Hematopoietic multipotent progenitor cell treated with erythropoietin and hydrocortisone succinate and interleukin-3 and kit ligand, for 8 days (in vitro differentiated cells): ENCODE measurements at regions not wholly inside any gene's neighbourhood (a gene's known extent, or its start where the extent isn't known, plus 50 kb on each side); places are given as distances from the start of the nearest gene placed in this dataset.

Experiments
- DNase-seq: peaks from one replicate; pipeline ENCODE4 v3.0.0-alpha.2; 2015

DNA sequence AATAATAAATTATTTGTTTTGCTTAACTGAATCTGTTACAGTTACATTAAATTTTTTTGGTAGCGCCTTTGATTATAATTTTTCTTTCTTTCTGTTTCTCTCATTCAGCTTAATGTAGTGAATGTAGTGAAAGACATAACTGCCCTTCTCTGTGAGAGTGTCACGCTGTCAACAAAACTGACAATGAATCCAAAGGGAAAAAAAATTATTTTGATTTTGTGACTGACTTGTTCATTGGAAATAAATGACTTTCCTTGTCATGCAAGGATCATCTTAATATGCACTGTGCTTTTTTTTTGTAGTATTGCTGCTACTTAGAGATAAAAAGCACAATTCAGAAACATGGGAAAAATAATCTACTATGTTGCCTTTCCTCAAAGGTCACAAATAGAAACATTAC, 1196.4 kb downstream of the PCDH17 start:
- DNase-seq: no peak

DNA sequence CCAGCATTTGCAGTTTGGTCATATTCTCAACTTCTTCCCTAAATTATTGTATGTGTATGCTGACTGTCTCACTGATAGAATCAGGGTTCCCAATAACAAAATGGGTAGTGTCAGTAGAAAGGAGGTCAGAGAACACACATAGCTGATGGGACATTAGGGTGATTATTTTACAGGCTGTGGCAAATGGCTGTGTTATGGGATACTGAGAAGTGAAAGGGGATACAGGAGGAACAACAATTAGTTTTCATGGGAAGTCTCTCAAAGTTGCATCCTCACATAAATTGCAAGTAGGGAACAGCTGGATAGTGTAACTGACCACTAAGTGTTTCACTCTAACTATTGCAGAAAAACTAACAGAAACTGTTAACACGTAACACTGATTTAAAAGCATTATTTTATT, 1199.3 kb downstream of the PCDH17 start:
- DNase-seq: no peak

DNA sequence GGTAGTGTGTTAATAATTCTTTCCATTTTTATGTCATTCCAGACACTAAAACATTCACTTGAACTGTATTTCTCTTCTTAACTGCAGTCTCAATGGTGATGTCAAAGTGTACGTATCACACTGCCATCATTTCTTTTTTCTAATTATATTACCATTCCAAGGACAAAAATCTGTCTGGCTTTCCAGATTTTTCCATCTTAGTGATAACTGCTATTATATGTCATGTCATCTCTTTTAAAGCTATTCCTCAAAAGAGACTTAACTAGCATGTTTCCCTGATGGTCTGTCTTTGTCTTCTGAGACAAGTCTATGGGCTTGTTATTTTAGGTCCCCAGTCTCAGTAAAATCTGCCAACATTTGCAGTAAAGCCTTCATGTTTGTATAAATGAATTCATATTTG, 1207.1 kb downstream of the PCDH17 start:
- DNase-seq: no peak

DNA sequence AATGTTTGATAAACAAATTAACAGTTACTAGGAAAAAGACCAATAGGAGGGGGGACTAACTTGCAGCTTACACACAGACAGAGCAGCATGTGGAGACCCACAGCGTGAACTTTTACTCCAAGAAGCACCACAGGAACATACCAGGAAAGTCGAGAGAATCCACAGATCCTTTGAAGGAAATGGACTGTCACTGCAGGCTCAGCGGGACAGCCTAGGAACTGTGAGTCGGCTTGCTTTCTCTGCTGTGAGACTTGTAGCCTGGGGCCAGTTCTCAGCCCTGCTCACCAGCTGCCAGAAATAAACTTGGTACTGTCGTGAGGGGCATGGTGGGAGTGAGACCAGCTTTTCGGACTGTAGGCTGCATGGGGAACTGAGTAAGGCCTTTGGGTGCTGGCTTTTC, 1211.5 kb downstream of the PCDH17 start:
- DNase-seq: no peak

DNA sequence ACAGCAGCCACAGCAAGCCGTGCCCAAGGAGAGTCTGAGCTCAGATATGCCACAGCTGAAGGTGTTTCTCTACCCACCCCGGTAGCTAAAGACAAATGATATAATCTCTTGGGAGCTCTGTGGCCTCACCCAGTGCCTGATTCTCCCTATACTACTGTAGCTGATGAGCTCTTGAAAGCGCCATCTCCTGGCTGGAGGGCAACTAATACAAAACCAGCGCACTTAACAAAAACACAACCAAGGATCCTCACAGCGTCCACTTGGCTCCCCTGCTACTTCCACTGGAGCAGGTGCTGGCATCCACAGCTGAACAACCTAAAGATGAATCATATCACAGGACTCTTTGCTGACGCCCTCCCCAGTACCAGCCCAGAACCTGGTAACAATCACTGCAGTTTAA, 1212.0 kb downstream of the PCDH17 start:
- no peak for DNase-seq

DNA sequence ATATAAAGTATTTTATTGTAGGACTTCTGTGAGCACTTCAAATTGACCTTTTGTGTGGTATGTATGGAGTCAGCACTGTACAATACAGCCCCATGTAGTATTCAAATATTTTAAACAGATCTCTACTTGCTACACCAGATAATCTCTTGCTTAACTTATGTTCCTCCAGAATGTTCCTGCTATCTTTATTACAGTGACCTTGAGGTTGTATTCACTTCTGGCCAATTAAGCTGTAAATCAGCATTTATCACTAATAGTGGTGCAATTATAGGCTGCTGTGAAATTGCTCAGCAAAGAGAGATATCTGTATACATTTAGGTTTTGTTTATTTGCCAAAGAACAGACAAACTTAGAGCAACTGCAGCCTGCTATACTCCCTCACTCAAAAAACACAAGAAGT, 1218.6 kb downstream of the PCDH17 start:
- DNase-seq: no peak

DNA sequence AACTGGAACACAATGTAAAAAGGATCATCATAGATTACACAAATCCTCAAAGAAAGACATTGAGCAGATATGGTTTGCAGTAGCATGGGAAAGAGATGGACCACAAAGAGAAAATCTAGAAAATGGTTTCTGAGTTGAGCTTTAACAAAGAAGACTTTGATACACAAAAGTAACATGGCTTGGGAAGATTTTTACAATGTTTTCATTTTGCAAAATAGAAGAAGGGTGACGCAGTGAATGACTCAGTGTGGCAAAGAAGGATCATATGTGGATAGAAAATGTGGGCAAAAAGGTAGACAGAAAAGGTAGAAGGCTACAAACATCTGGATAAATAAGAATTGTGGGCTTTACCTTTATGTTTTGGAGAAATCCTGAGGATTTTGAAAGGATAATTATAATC, 1220.5 kb downstream of the PCDH17 start:
- no peak for DNase-seq

DNA sequence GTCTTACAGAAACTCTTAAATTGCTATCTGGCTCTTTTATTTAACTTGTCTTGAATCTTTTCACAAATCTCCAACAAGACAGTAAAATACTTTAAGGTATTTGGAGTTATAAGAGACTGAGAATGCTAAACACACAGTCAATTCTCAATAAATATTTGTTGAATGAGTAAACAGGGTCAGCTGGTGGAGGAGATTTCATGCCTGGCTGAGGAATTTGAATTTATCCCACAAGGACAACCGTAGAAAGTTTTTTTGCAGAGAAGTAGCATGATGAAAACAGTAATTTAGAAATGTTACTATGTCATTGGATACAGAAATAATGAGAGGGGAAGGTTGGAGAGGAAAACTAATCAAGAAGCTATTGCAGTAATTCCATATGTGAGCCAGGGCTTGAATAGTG, 1223.7 kb downstream of the PCDH17 start:
- DNase-seq: no peak

DNA sequence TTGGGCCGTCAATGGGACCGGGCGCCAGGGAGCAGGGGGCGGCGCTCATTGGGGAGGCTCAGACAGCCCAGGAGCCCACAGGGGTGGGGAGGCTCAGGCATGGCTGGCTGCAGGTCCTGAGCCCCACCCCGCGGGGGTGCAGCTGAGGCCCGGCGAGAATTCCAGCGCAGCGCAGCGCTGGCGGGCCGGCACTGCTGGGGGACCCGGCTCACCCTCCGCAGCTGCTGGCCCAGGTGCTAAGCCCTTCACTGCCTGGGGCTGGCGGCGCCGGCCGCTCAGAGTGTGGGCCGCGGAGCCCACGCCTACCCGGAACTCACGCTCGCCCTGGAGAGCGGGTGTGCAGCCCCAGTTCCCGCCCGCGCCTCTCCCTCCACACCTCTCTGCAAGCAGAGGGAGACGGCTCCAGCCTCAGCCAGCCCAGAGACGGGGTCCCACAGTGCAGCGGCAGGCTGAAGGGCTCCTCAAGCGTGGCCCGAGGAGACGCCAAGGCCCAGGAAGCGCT, 1227.4 kb downstream of the PCDH17 start:
- DNase-seq: no peak

DNA sequence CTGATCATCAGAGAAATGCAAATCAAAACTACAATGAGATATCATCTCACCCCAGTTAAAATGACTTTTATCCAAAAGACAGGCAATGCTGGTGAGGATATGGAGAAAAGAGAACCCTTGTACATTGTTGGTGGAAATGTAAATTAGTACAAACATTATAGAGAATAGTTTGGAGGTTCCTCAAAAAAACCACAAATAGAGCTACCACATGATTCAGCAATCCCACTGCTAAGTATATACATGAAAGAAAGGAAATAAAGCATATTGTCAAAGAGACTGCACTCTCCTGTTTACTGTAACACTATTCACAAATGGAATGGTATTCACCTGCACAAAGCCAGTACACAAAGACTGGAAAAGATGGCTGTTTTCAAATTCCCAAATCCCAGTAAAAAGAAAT, 1233.7 kb downstream of the PCDH17 start:
- no peak for DNase-seq

DNA sequence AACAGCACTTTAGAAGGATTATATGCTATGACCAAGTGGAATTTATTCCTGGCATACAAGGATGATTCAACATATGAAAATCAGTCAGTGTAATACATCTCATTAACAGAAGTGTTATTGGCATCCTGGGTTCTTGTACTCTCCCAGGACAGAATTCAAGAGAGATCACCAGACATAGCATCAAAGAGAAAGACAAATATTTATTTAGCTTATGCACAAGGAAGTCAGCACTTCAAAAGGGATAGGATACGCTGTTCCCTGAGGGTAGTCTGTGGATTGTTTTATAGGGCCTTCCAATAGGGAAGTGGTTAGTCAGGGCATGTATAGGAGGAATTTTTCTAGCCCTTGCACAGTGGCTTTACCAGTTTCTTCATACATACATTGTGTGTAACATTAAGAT, 1238.0 kb downstream of the PCDH17 start:
- DNase-seq: no peak

DNA sequence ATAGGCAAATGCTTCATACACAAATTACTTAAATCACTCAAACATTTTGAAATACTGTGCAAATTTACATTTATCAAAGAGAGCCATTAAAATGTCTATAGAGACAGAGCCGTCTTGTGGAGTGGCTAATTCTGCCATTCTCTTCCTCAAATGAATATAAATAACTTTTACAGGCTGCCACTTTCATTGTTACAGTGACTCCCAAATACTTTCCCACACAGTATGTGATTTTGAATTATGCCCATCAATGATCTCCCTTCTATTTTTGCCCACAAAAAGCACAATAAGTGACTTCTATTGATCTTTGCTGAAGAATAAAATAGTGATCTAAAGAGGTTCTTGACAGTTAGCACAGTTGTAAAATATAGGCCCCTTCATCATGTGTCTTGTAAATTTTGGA, 1244.9 kb downstream of the PCDH17 start:
- no peak for DNase-seq

DNA sequence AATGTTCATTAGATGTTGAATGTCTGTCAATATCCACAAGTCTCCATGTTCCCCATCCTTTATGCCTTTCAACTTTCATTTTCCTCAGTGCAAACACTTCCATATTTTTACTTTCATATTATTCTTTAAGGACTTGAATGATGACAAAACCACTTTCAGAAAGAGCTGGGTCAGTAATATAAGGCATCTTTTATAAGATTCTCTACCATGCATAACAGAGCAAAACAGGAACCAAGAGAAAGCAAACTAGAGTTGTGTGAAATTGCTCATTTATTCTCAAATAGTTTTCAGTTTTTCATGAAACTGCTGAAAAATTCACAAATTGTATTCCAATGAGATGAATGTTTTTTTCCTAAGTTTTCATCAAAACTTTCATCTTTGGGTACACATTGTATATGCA, 1247.6 kb downstream of the PCDH17 start:
- no peak for DNase-seq

DNA sequence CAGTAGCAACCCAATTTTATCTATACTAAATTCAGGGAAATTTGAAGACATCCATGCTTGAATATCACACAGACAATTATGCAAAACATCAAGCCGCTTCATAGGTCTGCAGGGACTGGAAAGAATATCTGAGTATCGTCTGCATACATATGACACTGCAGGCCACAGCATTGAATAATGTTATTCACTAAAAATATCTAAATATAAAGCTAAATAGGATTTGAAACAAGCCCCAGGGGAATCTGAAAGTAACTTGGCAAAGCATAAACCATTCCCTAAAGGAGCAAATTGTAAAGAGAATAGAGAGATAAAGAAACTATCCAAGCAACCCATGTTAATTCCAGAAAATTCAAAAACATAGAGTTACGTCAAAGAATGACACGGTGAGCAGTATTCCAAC, 1251.0 kb downstream of the PCDH17 start:
- no peak for DNase-seq

DNA sequence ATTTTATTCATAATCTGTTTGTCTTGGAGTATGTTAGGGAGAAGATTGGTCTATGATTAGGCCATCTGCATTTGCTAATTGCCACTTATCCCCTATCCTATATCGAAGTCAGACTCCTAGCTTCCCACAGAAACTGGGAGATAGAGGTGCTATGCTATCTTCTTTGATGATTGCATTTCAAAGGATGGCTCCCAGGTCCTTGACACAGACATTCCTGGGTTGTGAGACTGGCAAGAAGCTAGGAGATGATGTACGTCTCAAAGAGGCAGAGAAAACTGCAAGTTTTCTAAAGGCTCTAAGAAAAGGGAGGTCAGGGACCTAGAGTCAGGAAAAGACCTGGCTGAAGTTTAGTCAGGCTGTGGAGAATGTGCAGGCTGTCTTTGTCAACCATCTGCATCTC, 1251.9 kb downstream of the PCDH17 start:
- no peak for DNase-seq

DNA sequence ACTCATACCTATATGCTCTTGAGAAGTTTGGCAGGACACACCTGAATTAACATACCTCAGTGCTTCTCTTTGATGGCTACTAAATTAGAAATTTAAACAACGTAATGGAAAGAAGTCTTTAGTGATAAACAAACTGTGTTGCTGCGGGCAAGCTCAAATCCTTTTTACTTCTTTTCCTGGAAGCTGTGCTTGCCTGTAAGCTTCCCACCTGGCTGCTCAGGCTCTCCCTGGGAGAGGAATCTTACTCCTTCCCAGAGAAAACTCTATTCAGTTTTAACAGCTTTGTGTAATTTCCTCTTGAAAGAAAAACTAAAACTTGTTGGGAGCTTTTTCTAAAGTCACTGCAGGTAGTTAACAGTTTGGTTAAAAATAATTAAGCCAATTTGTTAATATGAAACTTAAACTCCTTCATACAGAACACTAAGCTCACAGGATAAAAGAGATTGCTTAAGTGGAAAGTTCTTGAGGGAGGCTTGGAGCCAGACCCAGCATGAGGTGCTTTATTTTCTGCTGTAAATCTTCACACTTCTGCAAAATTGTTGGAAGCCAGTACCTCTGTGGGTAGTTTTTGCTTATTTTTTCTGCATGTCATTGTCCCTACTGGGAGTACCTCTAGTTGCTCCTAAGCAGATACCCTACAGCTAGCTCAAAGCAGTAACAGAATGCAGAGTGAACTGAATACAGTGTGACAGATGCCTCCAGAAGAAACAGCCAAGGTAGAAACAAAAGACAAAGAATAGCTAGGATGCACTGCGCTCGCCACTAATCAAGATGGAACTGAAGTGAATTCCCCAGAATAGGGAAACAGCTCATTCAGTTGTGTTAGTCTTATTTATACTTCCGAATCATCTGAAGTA, 1253.0 kb downstream of the PCDH17 start:
- DNase-seq: no peak

DNA sequence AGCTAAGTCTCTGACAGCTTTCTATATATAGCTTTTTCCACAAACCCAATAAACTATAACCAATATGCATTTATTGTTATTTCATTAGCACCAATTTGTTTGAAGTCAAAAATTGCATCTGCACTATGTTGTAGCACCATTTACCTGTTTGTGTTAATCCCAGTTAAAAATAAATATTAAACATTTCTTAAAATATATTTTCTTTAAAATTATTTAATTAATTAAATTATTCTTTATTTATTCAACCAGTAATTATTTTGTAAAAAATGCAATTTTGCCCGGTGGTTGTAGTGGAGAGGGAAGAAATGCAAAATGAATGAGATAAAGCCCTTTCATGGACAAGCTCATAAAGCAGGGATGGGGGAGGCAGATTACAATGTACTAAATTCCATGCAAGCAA, 1257.9 kb downstream of the PCDH17 start:
- DNase-seq: no peak

DNA sequence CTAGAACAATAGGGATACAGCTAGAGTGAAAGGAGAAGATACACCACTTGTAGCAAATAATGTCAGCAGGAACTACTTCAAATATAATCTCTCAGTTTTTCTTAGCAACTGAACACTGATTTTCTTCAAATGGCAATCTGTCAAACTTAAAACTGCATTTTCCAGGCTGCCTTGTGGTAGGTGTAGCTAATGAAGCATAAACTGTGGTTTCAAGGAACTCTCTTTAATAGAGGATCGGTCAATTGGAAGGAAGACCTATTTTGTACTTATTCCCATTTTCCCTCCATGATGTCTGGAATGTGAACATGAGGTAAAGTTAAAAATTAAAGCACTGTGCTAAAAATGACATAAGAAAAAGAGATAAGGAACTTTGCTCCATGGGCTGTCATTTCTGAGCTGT, 1261.9 kb downstream of the PCDH17 start:
- DNase-seq: no peak

DNA sequence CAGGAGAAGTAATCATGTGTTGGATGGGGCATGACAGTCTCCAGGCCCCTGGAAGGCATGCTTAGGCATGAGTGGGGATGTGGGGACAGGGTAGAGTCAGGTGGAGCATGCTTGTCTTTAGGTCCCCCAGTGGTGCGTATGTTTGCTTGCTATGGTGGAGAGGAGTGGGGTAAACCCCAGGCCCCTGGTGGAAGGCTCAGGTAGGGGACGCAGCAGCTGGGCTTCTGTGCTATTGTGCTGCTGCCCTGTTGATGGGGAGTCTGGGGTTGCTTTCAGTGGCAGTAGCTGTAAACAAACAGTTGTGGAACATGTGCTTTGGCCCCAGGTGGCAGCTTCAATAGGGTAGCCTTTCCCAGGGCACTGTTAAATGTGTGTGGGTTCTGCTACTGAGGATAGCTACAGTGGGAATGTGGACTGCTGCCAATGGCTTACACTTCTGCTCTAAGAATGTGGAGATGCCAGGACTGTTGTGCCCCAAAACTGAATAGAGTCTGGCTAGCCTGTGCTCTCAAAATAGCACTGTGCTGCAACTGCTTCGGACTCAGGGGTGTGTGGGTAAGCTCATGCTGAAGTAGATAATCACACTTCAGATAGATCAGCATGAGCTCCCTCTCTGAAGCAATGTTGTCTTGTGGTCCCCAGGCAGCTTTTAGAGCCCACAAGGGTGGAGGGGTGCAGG, 1257.3 kb downstream of the DIAPH3 start:
- DNase-seq: no peak

DNA sequence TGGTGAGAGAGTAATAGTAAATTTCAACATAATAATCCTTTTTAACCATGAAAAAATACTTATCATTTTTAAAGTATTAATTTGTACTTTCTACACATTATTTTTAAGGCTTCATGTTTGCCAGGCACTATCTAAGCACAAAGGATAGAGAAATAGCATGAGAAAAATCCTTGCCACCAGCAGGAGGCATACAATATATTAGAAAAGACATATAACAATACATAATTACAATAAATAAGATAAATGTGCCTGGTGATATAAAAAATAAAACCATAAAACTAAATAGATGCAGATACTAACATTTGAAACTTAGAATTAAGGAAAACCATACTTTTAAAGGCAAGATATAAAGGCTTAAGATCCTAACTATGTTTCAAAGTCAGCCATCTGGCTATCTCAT, 1256.4 kb downstream of the DIAPH3 start:
- DNase-seq: no peak

DNA sequence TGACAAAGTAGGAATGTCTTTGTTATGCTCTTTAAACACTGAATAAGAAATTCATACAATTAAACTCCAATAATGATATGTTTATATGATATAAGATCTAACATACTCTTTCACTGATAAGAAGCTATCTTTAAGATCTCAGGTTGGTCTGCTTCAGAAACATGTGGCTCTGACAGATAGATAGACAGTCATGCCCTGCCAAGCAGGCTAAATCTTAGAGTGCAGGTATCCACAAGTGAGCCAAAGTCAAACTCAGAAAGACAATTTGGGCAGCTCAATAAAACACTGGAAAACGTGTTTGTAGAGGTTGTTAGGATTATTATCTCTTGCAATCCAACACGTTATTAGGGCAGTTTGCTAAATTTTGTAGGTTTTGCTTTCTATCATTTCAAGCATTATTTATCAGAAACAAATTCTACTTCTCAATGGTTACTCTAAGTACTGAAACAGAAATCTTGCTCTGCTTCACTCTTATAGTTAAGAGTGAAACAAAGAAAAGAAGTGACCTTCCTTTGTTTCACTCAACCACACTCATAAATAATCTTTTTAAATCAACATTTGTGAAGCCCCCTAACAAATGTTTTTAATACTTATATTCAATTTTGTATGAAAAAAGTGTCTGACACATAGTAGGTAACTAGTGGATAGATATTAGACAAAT, 1255.6 kb downstream of the DIAPH3 start:
- DNase-seq: no peak

DNA sequence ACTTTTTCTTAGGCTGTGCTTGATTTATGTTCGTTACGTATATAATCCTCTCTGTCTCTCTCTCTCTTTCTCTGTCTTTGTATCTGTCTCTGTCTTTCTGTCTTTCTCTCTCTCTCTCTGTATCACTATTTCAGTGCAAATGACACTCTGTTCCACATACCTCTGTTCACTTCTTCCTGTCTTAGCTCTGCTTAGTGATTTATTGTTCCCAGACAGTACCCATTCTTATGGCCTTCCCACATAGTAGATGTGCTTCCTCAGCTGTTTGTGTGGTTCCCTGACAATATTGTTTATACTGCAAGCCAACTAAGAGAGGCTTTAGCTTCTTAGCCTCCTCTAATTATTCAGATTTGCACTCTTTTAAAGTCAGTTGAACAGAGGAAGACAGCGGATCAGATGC, 1244.2 kb downstream of the DIAPH3 start:
- DNase-seq: no peak

DNA sequence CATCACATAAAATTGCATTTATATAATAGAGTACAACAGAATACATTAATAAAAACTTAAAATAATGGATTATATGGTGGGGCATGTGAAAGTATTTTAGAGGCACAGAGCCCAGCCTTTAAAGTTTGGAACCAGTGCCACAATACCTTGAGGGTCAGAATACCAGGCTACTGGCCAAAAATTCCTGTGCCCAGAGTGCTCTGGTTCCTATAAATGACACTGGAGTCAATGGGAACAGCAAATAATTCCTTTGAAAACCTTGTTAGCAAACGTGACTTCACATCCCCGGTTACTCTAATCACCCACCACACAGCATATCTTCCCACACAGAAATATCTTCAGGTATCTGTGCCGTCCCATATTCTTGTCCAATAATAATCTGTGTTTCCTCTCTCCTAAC, 1242.6 kb downstream of the DIAPH3 start:
- no peak for DNase-seq

DNA sequence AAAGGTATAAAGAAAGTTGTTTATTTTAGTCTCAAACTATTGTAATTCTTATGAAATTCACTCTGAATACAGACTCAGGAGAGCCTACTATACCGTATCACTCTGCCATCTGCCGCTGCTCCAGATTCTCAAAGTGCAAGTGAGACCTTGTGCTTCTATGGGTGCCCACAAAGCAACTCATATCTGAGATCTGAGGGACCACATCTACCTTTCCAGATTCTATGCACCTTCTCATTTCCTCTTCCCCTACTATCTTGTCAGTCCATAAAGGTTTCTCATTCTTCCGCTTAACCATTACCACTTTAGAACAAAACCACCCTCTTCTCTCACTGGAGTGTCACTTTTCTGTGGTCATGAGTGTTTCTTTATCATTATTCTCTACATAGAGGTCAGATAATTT, 1236.9 kb downstream of the DIAPH3 start:
- DNase-seq: no peak
